ENCODE measurements at regions not wholly inside any gene's neighbourhood (a gene's known extent, or its start where the extent isn't known, plus 50 kb on each side); places are given as distances from the start of the nearest gene placed in this dataset.

- Histone ChIP-seq H3K4me3 (ENCODE audit: insufficient read length, low read depth) (no peak overlapping the region), H3K9ac (ENCODE audit: insufficient read length, low read depth) (no peak overlapping the region), H3K9me3 (ENCODE audit: insufficient read depth, low read length) (no peaks in the 10 kb centered on the region), H3K4me1 (ENCODE audit: insufficient read depth, insufficient read length) (no peaks in the 10 kb centered on the region), H3K27me3 (ENCODE audit: insufficient read depth, insufficient read length) (no peaks in the 10 kb centered on the region), H3K36me3 (ENCODE audit: insufficient read depth, insufficient read length, low read length) (no peaks in the 10 kb centered on the region)
- DNase-seq (ENCODE audit: low read depth, low spot score): no peak
- TF ChIP-seq YY1 (IDR thresholded peaks at IDR 0.05; ENCODE audit: insufficient read depth, insufficient read length) (no peak), ZNF274 (IDR thresholded peaks at IDR 0.05; ENCODE audit: low read depth, low read length) (no peak), SUZ12 (IDR thresholded peaks at IDR 0.05; ENCODE audit: extremely low read depth, insufficient read depth, insufficient read length) (no peak)
Observed at GRCh38 chr2:64837925-64838641, 151.1 kb upstream of the SLC1A4 start.

GRCh38 chr2:64838817-64839216 lies 150.4 kb upstream of the SLC1A4 start:
- no peak overlapping the region for H3K4me3 ChIP-seq (ENCODE audit: insufficient read length, low read depth)
- no peak for DNase-seq (ENCODE audit: low read depth, low spot score)
- no peaks in the 10 kb centered on the region for H3K36me3 ChIP-seq (ENCODE audit: insufficient read depth, insufficient read length, low read length)
- TF ChIP-seq ZNF274 (IDR thresholded peaks at IDR 0.05; ENCODE audit: low read depth, low read length) (no peak), SUZ12 (IDR thresholded peaks at IDR 0.05; ENCODE audit: extremely low read depth, insufficient read depth, insufficient read length) (no peak), YY1 (IDR thresholded peaks at IDR 0.05; ENCODE audit: insufficient read depth, insufficient read length) (no peak)
- no peaks in the 10 kb centered on the region for H3K4me1 ChIP-seq (ENCODE audit: insufficient read depth, insufficient read length)
- no peaks in the 10 kb centered on the region for H3K27me3 ChIP-seq (ENCODE audit: insufficient read depth, insufficient read length)
- H3K9me3 ChIP-seq (ENCODE audit: insufficient read depth, low read length): no peaks in the 10 kb centered on the region
- no peak overlapping the region for H3K9ac ChIP-seq (ENCODE audit: insufficient read length, low read depth)

- Histone ChIP-seq H3K9me3 (ENCODE audit: insufficient read depth, low read length) (no peaks in the 10 kb centered on the region), H3K36me3 (ENCODE audit: insufficient read depth, insufficient read length, low read length) (no peaks in the 10 kb centered on the region), H3K4me3 (ENCODE audit: insufficient read length, low read depth) (no peak overlapping the region), H3K27me3 (ENCODE audit: insufficient read depth, insufficient read length) (no peaks in the 10 kb centered on the region), H3K4me1 (ENCODE audit: insufficient read depth, insufficient read length) (no peaks in the 10 kb centered on the region), H3K9ac (ENCODE audit: insufficient read length, low read depth) (no peak overlapping the region)
- TF ChIP-seq ZNF274 (IDR thresholded peaks at IDR 0.05; ENCODE audit: low read depth, low read length): no peak
- no peak for TF ChIP-seq YY1 (IDR thresholded peaks at IDR 0.05; ENCODE audit: insufficient read depth, insufficient read length)
- DNase-seq (ENCODE audit: low read depth, low spot score): no peak
Observed at GRCh38 chr2:64839844-64840243, 149.4 kb upstream of the SLC1A4 start.

- Histone ChIP-seq H3K4me3 (ENCODE audit: insufficient read length, low read depth) (no peak overlapping the region), H3K9ac (ENCODE audit: insufficient read length, low read depth) (no peak overlapping the region), H3K9me3 (ENCODE audit: insufficient read depth, low read length) (no peaks in the 10 kb centered on the region), H3K27me3 (ENCODE audit: insufficient read depth, insufficient read length) (no peaks in the 10 kb centered on the region), H3K4me1 (ENCODE audit: insufficient read depth, insufficient read length) (no peaks in the 10 kb centered on the region), H3K36me3 (ENCODE audit: insufficient read depth, insufficient read length, low read length) (no peaks in the 10 kb centered on the region)
- no peak for TF ChIP-seq YY1 (IDR thresholded peaks at IDR 0.05; ENCODE audit: insufficient read depth, insufficient read length)
- TF ChIP-seq ZNF274 (IDR thresholded peaks at IDR 0.05; ENCODE audit: low read depth, low read length): no peak
- no peak for TF ChIP-seq SUZ12 (IDR thresholded peaks at IDR 0.05; ENCODE audit: extremely low read depth, insufficient read depth, insufficient read length)
- DNase-seq (ENCODE audit: low read depth, low spot score): no peak
Observed at GRCh38 chr2:64840426-64840881, 148.7 kb upstream of the SLC1A4 start.

GRCh38 chr2:64841461-64841860 lies 147.7 kb upstream of the SLC1A4 start:
- Histone ChIP-seq H3K4me3 (ENCODE audit: insufficient read length, low read depth) (no peak overlapping the region), H3K36me3 (ENCODE audit: insufficient read depth, insufficient read length, low read length) (no peaks in the 10 kb centered on the region), H3K4me1 (ENCODE audit: insufficient read depth, insufficient read length) (no peaks in the 10 kb centered on the region), H3K27me3 (ENCODE audit: insufficient read depth, insufficient read length) (no peaks in the 10 kb centered on the region), H3K9ac (ENCODE audit: insufficient read length, low read depth) (no peak overlapping the region), H3K9me3 (ENCODE audit: insufficient read depth, low read length) (no peaks in the 10 kb centered on the region)
- TF ChIP-seq YY1 (IDR thresholded peaks at IDR 0.05; ENCODE audit: insufficient read depth, insufficient read length) (no peak), SUZ12 (IDR thresholded peaks at IDR 0.05; ENCODE audit: extremely low read depth, insufficient read depth, insufficient read length) (no peak), ZNF274 (IDR thresholded peaks at IDR 0.05; ENCODE audit: low read depth, low read length) (no peak)
- no peak for DNase-seq (ENCODE audit: low read depth, low spot score)

DNA sequence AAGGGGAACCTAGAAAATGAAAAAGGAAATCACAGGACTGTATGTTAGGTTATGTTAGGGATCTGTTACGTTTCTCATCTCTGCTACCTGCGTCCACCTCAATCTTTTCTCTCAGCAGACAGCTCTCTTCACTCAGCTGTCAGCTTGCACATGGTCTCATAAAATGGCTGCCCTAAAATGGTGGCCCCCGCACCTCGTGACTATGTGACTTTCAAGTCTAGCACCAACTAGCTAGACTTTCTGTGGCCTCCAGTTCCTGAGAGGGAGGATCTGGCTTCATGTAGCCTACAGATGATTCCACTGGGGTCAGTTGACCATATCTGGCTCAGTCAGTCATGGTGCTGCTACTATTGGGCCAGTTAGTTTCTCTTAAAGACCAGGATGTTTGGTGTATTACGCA lies 147.2 kb upstream of the SLC1A4 start:
- H3K36me3 ChIP-seq (ENCODE audit: insufficient read depth, insufficient read length, low read length): no peaks in the 10 kb centered on the region
- H3K9ac ChIP-seq (ENCODE audit: insufficient read length, low read depth): no peak overlapping the region
- no peak for DNase-seq (ENCODE audit: low read depth, low spot score)
- no peaks in the 10 kb centered on the region for H3K27me3 ChIP-seq (ENCODE audit: insufficient read depth, insufficient read length)
- H3K4me1 ChIP-seq (ENCODE audit: insufficient read depth, insufficient read length): no peaks in the 10 kb centered on the region
- TF ChIP-seq SUZ12 (IDR thresholded peaks at IDR 0.05; ENCODE audit: extremely low read depth, insufficient read depth, insufficient read length): no peak
- no peak for TF ChIP-seq ZNF274 (IDR thresholded peaks at IDR 0.05; ENCODE audit: low read depth, low read length)
- TF ChIP-seq YY1 (IDR thresholded peaks at IDR 0.05; ENCODE audit: insufficient read depth, insufficient read length): no peak
- no peaks in the 10 kb centered on the region for H3K9me3 ChIP-seq (ENCODE audit: insufficient read depth, low read length)
- H3K4me3 ChIP-seq (ENCODE audit: insufficient read length, low read depth): no peak overlapping the region

DNA sequence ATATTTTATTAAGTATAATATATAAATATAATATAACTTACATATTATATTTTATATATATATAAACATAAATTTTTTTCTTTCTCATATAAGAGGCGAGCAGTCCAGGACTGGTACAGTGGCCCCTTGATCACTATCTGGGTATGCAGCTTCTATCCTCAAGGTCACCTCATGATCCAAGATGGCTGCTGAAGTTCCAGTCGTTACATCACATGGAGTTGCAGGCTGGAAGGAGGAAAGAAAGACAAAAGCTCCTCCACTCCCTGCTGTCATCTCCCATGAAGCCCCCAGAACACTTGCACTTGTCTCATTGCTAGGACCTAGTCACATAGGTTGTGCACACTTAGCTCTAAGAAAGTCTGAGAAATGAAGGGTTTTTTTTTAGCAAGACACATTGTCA lies 145.1 kb upstream of the SLC1A4 start:
- H3K9ac ChIP-seq (ENCODE audit: insufficient read length, low read depth): no peak overlapping the region
- no peaks in the 10 kb centered on the region for H3K4me1 ChIP-seq (ENCODE audit: insufficient read depth, insufficient read length)
- DNase-seq (ENCODE audit: low read depth, low spot score): no peak
- no peak for TF ChIP-seq SUZ12 (IDR thresholded peaks at IDR 0.05; ENCODE audit: extremely low read depth, insufficient read depth, insufficient read length)
- TF ChIP-seq ZNF274 (IDR thresholded peaks at IDR 0.05; ENCODE audit: low read depth, low read length): no peak
- TF ChIP-seq YY1 (IDR thresholded peaks at IDR 0.05; ENCODE audit: insufficient read depth, insufficient read length): no peak
- H3K27me3 ChIP-seq (ENCODE audit: insufficient read depth, insufficient read length): no peaks in the 10 kb centered on the region
- no peaks in the 10 kb centered on the region for H3K9me3 ChIP-seq (ENCODE audit: insufficient read depth, low read length)
- no peaks in the 10 kb centered on the region for H3K36me3 ChIP-seq (ENCODE audit: insufficient read depth, insufficient read length, low read length)
- H3K4me3 ChIP-seq (ENCODE audit: insufficient read length, low read depth): no peak overlapping the region
